ENCODE measurements at regions not wholly inside any gene's neighbourhood (a gene's known extent, or its start where the extent isn't known, plus 50 kb on each side); places are given as distances from the start of the nearest gene placed in this dataset.

DNA sequence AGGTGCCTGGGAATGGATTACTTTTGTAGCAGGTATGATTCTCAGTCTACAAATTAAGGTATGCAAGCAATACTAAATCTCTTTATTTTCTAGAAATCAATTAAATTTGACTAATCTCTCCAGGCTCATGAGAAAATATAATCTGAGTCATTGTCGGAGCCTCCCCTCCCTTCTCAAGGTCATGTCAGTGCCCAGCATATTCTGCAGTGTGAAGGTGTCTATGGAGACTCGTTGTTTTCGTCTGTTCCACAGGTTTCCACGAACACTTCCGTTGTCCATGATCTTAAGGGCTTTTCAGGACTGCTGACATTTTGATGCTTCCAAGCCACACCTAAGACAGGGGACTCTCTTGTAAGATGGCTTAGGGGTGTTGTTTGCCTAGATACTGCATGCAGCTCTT, 56.6 kb upstream of the SCOC start:
- DNase-seq (ENCODE audit: low read depth), result no peak

DNA sequence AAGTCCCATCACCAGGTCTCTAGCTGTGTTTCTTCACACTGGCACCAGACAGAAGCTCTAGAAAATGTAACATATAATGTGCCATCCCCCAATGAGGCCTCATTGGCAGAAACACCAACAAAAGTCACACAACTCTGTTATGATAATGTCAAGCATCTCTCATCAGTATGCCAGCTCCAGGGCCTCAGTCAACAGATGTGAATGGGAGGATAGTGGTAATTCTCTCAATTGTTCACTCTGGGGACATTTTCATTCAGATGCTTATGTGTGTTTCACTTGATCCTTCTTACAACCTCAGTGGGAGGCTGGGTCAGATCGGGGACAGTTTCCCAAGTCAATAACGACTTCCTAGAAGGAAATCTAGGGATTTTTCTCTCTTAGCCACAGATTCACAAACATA, 57.5 kb upstream of the SCOC start:
- no peak for DNase-seq (ENCODE audit: low read depth)

DNA sequence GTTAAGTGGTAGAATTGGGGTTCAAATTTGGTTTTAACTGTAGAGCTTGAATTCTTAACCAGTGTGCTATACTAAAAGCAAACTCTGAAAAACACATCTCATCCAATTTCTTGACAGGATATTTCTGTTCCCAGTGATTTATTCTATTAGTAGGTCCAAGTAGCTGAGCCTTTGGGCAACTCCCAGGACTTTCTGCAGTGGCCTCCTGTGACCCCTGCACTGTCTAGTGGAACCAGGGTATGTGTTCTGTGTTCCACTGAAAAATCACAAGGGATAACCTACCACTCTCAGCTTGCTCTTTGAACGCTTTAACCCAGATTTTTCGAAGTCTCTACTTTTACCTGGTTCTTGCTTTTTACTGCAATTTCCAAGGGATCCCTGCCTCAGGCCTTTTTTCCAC, 58.0 kb upstream of the SCOC start:
- no peak for DNase-seq (ENCODE audit: low read depth)

DNA sequence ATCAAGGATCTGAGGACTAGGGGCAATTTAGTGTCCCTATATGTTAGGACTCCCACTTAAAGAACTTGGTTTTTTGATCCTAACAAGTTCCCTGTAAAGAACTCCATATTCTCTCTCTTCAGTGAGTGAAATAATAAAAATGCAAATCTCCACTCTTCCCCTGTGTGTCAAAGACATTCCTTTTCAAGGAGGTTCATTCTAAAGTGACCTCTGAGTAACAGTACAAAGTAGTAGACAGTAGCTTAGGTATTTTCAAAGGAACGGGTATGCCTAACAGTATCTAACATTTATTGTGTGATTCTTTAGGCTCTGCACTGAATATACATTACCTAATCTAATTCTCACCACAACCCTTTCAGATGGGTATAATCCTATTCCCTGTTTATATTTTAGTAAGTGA, 58.4 kb upstream of the SCOC start:
- no peak for DNase-seq (ENCODE audit: low read depth)

DNA sequence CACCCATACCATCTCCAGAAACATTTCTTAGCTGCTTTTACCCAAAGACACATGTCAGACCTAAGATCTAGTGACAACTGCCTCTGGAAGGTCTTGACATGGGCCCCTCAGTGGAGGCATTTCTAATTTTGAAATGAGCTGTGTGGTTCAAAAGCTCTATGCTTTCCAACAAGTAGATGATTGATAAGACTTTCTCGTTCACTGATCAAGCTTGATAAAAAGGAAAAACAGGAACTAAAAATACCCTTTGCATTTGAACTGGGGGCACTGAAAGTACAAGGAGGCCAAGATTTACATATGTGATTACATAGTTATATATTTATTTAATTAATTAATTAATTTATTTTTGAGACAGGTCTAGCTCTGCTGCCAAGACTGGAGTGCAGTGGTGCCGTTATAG, 61.3 kb upstream of the SCOC start:
- no peak for DNase-seq (ENCODE audit: low read depth)

DNA sequence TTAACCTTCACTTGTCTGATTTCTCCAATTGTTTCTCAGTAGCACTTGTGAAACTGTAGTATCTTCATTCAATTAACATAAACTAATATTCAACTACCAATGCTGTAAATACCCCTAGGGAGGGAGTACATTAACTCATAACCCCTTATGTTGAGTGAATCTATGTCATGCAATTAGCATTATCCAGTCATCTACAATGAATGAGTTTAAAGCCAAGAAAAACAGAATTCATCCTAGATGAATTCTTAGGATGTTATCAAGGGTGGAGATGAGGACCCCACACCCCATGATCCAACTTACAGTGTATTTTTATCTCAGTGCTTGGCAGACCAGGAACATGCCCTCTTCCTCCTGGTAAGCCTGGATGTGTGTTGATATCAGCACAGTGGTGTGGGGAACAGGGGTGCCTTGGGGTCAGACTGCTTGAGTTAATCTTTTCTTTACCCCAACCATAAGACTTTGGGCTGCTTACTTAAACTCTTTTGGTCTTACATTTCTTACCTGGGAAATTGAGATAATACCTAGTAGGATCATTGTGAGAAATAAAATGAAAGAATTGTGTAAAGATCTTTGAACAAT, 62.1 kb upstream of the SCOC start:
- DNase-seq (ENCODE audit: low read depth), result no peak

DNA sequence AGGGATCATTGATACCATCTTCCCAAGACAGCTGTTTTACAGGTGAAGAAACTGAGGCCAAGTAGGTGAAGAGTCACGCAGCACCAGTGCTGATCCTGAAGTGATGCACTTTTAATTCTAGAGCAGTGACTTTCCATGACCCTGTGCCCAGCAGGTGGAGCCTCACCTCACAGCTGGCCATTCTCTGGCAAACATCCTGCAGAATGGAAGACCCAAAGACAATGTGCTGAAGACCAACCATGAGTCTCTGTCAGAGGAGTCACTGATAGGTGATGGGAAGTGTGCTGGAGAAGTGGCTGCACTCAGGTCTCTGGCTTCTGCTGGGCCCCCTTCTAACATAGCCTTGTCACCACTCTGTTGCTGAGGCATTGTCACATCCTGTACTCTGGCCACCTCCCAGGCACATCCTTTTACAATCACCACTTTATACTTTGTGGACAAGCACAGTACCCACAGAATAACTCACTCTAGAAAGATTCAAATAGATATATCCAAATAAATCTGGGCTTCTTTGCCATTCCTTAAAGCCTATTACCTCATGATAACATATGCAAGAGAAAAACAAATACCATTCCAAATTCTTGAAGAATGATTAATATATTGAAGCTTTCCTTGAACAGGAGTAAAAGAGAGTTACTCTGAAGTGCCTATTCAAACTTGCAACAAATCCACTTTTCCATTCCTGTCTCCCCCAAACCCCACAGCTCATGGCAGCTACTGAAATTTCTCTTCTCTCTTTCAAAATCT, 64.1 kb upstream of the SCOC start:
- no peak for DNase-seq (ENCODE audit: low read depth)

DNA sequence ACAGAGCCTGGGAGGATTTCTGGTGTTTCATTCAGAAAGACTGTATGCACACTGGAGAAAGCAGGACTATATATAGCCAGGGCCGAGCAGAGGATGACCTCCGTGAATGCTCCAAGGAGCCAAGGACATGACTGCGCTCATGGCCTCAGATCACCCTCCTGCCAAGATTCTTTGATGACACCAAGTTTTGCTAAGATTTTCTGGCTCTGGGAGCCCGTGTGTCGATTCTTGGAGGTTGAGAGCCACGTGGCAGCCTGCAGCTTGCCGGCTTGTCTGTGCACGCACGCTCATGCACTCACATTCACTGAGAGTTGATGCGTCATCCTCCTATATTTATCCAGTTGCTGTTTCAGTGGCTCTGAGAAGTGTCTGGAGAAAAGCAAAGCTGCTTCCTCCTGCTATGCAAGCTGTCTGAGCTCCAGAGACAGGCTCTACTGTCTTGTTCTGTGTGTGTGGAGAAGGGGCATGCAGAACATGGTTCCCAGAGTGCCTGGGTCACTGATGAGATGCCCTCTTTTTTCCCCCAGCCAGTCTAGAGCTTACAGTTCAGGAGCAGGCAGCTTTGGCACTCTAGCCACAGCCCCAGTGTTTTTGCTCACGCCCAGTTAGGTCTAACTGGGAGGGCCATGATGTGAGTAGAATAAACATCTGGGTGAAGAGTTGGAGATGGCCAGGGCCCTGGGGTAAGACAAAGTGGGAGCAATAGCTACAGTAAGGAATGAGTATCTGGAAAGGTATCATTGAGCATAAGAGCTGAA, 64.9 kb upstream of the SCOC start:
- no peak for DNase-seq (ENCODE audit: low read depth)

DNA sequence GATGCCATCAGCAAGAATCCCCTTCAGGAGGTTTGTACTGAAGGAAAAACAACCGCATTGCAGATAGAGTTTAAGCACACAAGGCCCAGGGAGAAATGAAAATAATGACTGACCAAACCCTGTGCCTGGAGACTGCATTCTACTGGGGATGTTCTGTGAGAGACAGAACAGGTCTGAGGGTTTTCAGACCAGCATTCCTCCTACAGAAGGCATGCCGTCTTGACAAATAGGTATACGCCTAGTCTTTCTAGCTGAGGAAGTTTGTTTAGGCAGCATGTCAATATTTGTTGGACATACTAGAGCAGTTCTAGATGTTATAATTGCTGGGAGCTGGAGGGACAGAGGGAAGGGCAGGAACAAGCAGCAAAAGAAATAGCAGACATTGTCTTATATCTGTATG, 68.4 kb upstream of the SCOC start:
- no peak for DNase-seq (ENCODE audit: low read depth)

DNA sequence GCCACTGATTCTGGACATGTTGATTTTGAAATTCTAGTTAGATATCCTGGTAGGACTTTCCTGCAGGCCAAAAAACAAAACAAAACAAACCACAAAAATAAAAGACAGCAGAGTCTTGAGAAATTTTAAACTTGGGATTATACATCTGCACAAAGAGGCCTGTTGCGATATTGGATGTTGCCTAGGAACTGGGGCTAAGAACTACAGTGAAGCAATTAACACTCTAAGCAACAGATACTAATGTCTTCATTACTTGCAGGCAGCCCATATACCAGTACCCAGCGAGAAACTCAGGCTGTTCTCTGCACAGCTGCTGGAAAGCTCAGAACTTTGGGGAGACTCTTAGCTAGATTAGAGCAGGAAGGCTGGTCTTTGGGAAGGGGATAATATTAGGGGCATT, 69.1 kb upstream of the SCOC start:
- DNase-seq (ENCODE audit: low read depth), result no peak

DNA sequence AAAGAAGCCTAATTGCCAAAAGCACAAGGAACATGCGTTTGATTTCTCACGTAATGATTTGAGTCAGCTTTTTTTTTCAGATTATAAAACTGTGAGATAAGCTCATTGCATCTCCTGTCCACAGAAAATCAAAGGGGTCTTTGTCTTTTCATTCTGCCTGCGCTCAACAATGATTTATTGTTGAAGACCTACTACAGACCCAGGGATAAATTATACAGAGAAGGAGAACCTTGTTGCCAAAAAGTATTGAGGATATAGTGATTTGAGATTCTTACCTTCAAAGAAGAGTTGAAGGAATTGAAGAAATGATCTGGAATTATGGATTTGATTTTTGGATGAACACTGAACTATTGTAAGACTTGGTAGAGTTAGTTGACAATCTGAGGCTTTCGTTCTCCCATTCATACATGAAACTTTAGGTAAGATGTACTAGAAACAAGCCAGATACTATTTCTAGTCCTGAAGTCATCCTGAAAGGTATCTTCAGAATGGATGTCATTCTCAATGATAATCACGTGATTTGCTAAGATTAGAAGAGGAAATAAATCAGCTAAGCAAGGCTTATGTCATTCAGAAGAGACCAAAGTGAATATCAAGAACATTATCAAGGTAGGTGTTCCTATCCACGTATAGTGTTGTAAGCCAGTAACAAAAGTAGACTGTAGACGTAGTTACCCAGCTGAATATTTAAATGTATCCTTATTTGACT, 71.1 kb upstream of the SCOC start:
- DNase-seq (ENCODE audit: low read depth), result no peak

DNA sequence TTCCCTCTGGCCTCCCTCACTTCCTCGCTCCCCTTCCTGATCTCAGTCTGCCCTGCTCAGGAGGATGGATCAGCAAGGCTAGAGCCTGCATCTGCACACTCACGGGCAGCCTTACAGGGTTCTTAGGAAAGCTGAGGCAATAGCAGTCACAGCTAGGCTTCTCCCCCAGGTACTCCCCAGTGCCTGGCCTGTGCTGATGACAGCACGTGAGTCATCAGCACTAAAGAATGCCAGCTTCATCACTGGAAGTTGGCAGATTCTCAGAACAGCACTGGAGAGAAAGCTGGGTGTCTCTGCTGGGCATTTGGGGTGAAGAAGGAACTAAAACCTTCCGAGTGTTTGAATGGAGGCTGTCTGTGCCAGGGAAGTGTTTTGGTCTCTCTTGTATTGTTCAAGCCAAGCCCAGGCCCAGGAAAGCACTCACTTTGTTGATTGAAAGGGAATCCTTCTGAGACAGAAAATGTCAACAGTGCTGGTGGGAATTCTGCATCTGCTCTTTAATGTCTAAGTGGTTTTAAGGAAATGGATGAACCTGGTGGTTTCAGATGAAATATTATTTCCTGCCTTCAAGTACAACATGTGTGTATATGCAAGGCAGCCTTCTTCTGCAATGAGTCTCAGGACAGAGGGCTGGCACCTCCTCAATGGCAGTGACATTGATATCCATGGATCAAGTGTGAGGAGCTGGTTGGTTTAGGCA, 73.0 kb upstream of the SCOC start:
- DNase-seq (ENCODE audit: low read depth), result no peak

DNA sequence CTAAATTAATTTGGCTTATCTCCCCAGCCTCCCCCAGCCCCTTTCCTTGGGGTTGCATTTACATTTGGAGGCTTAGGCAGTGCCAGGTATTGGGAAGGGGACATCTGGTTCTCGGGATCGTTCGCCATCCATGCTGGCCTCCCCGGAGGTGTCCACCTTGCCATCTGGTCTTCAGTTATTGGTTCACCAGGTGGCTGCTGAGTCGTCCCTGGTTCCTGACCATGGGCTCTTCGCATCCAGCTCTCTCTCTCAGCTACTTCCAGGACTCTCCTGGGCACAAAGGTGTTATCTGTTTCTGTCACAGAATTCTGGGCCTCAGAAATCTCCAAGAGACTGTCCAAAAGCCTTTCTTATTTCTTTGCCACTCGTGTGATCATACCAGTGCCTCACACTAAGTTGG, 75.4 kb upstream of the SCOC start:
- no peak for DNase-seq (ENCODE audit: low read depth)

DNA sequence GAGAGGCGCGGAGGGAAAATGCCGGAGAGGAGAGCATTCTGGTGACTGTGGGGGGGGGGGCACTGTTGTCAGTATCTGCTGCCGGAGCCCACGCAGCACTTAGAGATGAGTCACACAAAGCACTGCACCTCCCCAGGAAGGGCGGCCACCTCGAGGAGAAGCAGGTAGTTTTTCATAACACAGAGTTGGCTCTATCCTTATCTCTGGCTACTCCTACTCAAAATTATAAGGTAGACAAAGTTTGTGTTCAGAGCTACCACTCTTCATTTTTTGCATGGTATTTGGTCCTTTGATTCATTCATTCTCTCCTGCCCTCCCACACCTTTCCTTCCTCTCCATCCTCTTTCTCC, 76.2 kb upstream of the SCOC start:
- peak; percentile 2 for DNase-seq (ENCODE audit: low read depth)

DNA sequence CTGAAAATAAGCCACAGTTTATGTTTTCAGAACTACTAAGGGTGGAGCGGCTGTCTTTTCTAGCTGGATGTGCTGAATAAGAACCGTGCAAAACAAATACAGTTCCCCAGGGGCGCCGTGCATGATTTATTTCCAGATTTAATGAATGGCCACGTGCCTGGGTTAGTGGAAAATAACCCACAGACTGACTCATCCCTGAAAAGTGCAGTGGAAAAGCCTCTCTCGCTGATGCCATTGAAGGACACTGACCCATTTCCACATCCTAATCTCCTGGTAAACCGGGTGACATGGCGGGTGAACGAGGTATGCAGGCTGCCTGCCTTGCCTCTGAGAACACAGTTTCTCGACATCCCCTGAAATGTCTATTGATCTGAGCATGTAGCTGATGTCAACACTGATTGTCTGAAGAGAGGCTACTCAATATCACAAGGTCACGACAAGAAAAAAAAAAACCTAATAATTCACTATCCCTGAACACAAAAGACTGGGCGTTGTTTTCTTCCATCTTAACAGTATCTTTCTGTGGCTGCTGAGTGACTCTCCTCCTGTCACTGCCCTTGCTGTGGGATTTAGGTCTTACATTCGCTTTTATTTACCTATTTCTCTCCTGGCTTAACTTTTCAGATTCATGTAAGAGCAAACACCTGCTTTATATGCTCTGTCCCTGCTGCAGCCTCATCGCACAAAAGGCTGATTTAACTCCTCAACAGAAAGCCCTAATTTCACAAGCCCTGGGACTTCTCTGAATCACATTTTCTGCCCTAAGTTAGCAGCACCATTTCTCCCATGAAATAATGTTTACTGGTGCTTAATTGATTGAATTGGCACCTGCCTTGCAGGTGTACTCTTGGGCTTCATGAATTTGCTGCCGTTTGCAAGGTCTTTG, 76.9 kb upstream of the SCOC start:
- no peak for DNase-seq (ENCODE audit: low read depth)

DNA sequence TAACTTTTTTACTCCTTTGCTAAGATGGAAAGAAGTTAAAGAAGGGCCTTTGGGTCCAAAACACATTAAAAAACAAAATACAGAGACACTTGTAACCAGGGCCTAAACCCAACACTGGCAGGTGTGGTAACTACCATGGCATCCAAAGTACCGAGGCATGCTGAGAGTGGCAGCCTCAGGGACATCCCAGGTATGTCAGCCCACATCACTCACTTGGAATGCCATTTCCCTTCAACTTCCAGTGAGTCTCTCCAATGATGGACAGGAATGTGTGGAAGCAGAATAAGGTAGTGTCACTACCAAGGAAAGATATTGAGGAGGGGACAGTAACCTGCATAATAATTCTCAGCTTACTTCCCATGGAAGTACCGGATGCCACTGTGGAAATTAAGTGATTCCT, 79.5 kb upstream of the SCOC start:
- DNase-seq (ENCODE audit: low read depth), result no peak

DNA sequence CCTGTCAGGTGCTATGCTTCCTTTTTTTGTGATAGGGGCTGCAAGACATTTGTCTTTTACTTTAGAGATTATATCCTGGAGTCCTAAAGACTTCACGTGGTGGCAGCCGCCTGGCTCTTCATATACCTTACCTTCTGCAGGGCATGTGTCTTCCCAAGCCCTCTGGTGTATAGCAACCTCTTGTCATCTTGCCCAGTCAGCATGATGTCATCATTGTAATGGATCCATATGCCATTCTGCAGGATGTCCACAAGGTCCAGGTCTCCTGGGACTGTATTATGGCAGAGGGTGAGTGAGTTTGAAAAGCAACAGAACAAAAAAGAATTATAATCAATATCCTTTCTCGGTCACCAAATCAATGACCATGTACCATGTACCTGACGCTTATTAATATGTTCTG, 82.2 kb upstream of the SCOC start:
- no peak for DNase-seq (ENCODE audit: low read depth)

DNA sequence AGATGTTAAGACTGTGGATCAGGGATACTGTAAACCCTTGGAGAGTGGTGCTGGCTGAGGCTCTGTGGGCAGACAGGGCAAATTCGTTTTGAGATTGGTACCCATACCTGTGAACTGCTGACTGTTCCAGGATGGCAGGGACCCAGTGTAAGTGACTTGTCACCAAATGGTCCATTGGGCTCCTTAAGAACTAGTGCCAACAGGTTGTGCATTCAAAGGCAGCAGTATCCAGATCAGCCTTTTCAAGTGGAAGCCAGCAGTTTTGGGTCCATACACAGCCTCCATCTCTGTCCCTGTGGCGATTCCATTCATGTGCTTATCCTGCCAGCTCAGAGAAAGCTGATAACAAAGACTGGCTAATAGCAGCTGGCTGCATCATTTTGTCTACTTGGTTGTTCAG, 84.0 kb upstream of the SCOC start:
- no peak for DNase-seq (ENCODE audit: low read depth)

DNA sequence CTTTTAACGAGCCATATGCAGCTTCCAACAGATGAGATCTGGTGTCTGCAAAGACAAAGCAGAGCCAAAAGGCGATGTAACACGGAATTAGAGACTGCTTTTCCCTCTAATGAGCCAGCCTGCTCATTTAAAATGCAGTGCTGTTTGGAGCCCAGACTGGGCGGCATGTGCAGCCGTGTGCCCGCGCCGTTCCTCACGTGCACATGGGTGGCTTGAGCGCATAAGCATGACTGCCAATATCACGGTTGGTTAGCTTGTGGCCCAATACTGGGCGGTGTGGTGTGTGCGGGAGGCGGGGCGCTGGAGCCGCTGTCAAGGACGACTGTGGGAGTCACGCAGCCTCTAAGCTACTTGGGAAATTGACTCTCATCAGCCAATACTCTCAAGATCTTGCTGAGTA, 87.0 kb upstream of the SCOC start:
- no peak for DNase-seq (ENCODE audit: low read depth)

DNA sequence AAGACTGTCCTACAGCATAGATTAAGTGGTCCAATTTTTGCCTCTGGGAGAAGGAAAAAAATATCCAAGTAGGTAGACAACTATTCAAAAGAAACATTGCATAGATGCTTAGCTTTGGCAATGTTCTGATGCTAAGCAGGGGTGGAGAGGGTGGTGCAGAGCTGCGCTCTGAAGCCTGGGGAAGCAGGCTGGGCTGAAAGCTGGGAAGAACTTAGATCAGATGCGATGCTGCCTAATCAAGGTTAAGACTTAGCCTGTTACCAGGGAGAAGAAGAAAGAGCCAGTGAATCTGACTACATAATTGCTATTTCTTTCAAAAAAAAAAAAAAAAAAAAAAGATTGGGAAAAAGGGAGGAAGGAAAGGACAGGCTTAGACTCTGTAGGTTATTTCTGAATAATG, 89.0 kb upstream of the SCOC start:
- DNase-seq (ENCODE audit: low read depth), result no peak

DNA sequence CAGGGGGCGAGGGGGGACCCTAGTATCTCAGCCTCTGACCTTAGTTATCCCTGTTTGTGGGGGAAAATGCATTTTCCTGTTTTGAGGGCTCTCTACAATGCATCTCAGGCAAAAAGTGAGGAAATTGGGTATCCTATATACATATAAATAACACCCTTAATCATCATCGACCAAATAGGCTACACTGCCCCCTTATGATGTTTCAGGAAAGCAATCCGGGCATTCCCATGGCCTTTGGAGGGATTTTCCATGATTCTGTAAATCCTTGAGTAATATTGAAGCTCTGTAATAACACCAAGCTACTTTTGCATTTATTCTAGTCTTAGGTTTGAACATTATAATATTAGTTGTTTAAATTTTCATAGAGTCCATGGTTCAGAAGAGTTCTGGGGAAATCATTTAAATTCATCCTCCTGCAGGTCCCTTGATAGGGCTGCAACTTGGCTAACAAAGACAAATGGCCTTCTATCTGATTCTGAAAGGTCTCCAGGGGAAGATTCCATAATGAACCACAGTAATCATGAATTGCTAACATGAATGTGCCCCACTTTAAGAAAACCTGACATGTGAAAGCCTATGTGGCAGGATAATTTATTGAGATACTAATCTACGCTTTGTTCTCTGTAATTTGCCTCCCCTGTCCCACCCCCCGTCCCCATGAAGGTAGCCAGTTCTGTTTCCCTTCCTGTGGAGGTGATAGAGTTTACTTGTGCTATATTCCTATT, 91.5 kb upstream of the SCOC start:
- no peak for DNase-seq (ENCODE audit: low read depth)

Data from stimulated activated CD4-positive, alpha-beta T cell treated with anti-CD3 and anti-CD28 coated beads, Interleukin-2, amount 100 ng/mL, for 4 hours (primary cell).